Transverse colon (tissue), 4 donors: ENCODE measurements at regions not wholly inside any gene's neighbourhood (a gene's known extent, or its start where the extent isn't known, plus 50 kb on each side); places are given as distances from the start of the nearest gene placed in this dataset.

Experiments used
- DNase-seq: peaks from one replicate; pipeline ENCODE4 v3.0.0-alpha.2; 2019
- H3K27ac ChIP-seq, 4 donors: fragments of 200-600 bp; sonication (generic); 2 replicates each; pipeline ENCODE4 v1.5.1; 2016 to 2018; ENCODE audit warnings: inconsistent platforms in 4 of 4
- H3K27me3 ChIP-seq: fragments of 200-600 bp; sonication (generic); 2 replicates; pipeline ENCODE4 v1.5.1; 2017; ENCODE audit warnings: inconsistent platforms
- H3K36me3 ChIP-seq, 4 donors: fragments of 200-600 bp; sonication (generic); 2 replicates each; pipeline ENCODE4 v1.5.1; 2017 to 2019; ENCODE audit warnings: inconsistent platforms in 4 of 4
- H3K4me1 ChIP-seq, 4 donors: fragments of 200-600 bp; sonication (generic); 2 replicates each; pipeline ENCODE4 v1.5.1; 2017 to 2020; ENCODE audit warnings: inconsistent platforms in 4 of 4
- H3K4me3 ChIP-seq, 4 donors: fragments of 200-600 bp; sonication (generic); 1 replicate in 1 of 4; 2 replicates in 3 of 4; pipeline versions ENCODE4 v1.5.1 to v1.6.1; 2017 to 2019; ENCODE audit warnings: inconsistent platforms in 4 of 4
- H3K9me3 ChIP-seq, 2 donors: fragments of 200-600 bp; sonication (generic); 2 replicates each; pipeline ENCODE4 v1.5.1; 2017 to 2019; ENCODE audit warnings: inconsistent platforms in 2 of 2
- EP300 ChIP-seq: sonication (generic); formaldehyde crosslinking; IDR thresholded peaks from one replicate; pipeline ENCODE4 v1.6.1; 2017; ENCODE audit warnings: antibody characterized with exemption, low read depth
- POLR2A ChIP-seq: fragments of 450-650 bp; IDR thresholded peaks from one replicate; pipeline ENCODE4 v1.6.1; 2016; ENCODE audit warnings: antibody characterized with exemption, mild to moderate bottlenecking, moderate library complexity
- POLR2AphosphoS5 ChIP-seq, 3 donors: sonication (generic); formaldehyde crosslinking; IDR thresholded peaks; one replicate each; pipeline ENCODE4 v1.6.1; 2016; ENCODE audit warnings: antibody characterized with exemption in 3 of 3
- WGBS, 2 donors: methylation state at CpG; one replicate each; pipeline ENCODE4 v1.1.5; 2018; ENCODE audit warnings: low coverage in 1 of 2; 5-methylcytosine and 5-hydroxymethylcytosine counted together
- in situ Hi-C, 4 donors: fragments of 200-750 bp; cut with MboI; loops; one replicate each; pipeline versions ENCODE4 v1.15.0 to v1.15.1; 2017; ENCODE audit warnings: low sequenced_read_pairs in 3 of 4, low pct_ligation_motif_present in 1 of 4, low pct_unique_long_range_greater_than_20kb in 1 of 4
- intact Hi-C: fragments of 100-400 bp; cut with DNase I; formaldehyde crosslinking; loops from one replicate; pipeline ENCODE4 v1.15.1; 2023; ENCODE audit warnings: low total_unique reads
- small RNA-seq, 4 donors: library from RNA; depleted of rRNA; stranded (forward); fragments of <200 nt; gene quantifications; one replicate each; pipeline ENCODE3, GENCODE V24; 2016
- TF ChIP-seq, protein P1 (sequence below), 5 experiments: fragments of 200-600 bp in 3 of 5; fragments of 450-650 bp in 2 of 5; sonication (generic) in 3 of 5; IDR thresholded peaks; 1 replicate in 2 of 5; 2 replicates in 3 of 5; pipeline ENCODE4 v1.5.1; 2016 to 2017; ENCODE audit warnings: antibody characterized with exemption in 5 of 5, inconsistent platforms in 3 of 5, mild to moderate bottlenecking in 2 of 5, moderate library complexity in 1 of 5

DNA sequence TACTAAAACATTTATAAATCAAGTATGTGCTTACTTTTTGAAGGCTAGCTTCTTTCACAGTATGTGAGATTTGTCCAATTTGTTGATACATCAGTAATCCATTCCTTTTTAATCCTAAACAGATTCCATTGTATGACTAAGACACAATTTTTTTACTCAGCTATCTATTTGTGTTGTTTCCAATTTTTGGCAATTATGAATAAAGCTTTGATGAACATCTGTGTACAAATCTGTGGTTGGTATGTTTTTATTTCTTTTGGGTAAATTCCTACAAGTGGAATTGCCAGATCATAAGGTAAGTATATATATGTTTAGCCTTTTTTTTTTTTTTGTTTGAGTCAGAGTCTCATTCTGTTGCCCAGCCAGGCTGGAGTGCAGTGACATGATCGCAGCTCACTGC, 56.2 kb upstream of the VEPH1 start:
- 78 to 100% methylated on average over 1 of the region's 1 CpG for WGBS, 2 donors
- H3K9me3 ChIP-seq, result no peaks in the 10 kb centered on the region
- TF ChIP-seq, protein P1, sequence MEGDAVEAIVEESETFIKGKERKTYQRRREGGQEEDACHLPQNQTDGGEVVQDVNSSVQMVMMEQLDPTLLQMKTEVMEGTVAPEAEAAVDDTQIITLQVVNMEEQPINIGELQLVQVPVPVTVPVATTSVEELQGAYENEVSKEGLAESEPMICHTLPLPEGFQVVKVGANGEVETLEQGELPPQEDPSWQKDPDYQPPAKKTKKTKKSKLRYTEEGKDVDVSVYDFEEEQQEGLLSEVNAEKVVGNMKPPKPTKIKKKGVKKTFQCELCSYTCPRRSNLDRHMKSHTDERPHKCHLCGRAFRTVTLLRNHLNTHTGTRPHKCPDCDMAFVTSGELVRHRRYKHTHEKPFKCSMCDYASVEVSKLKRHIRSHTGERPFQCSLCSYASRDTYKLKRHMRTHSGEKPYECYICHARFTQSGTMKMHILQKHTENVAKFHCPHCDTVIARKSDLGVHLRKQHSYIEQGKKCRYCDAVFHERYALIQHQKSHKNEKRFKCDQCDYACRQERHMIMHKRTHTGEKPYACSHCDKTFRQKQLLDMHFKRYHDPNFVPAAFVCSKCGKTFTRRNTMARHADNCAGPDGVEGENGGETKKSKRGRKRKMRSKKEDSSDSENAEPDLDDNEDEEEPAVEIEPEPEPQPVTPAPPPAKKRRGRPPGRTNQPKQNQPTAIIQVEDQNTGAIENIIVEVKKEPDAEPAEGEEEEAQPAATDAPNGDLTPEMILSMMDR (IDR thresholded peaks at IDR 0.05), result no peak
- no peak for TF ChIP-seq POLR2A
- TF ChIP-seq EP300, result no peak
- TF ChIP-seq POLR2AphosphoS5 (IDR thresholded peaks at IDR 0.05), result no peak
- no peaks in the 10 kb centered on the region for H3K4me1 ChIP-seq
- in situ Hi-C loops (no loop called here), intact Hi-C loops (no loop called here)
- H3K27ac ChIP-seq, result no peak overlapping the region
- no peak for DNase-seq
- H3K36me3 ChIP-seq, result no peaks in the 10 kb centered on the region
- no peaks in the 10 kb centered on the region for H3K27me3 ChIP-seq
- H3K4me3 ChIP-seq, result no peak overlapping the region

Small RNA genes lying in the stretch of these regions (small RNA-seq; reads per million reads assigned to genes)
- 0 reads per million in 4 donors for gene RN7SKP46
